K562 (cell line): ENCODE measurements at regions not wholly inside any gene's neighbourhood (a gene's known extent, or its start where the extent isn't known, plus 50 kb on each side); places are given as distances from the start of the nearest gene placed in this dataset.

Experiments
- ATAC-seq: fragments of 200-7000 bp; cut with Tn5 transposase; 3 replicates; pipeline ENCODE4 v1.9.1; 2020; ENCODE audit warnings: moderate library complexity
- BruUV-seq: library from RNA; stranded (reverse); fragments of 400-500 nt; replicated peaks from 2 replicates; lab custom pipeline; 2021; lab: Mats Ljungman, UMichigan
- CTCF ChIA-PET: fragments of 300-600 bp; formaldehyde crosslinking; extraction: SDS; loops from one replicate; lab custom pipeline; 2021; ENCODE audit warnings: low intra/inter-chr PET ratio; lab: Yijun Ruan, JAX
- POLR2A ChIA-PET: fragments of 300-600, 350-650 bp; sonication (Branson Sonifier 250); formaldehyde crosslinking; extraction: SDS; loops from one replicate; lab custom pipeline; 2021; ENCODE audit warnings: antibody characterized with exemption, inconsistent platforms; lab: Yijun Ruan, JAX
- DNase-seq, 4 experiments: peaks; one replicate each; pipeline versions ENCODE4 v3.0.0 to v3.0.0-alpha.2; 2011 to 2018; ENCODE audit warnings: low spot score in 3 of 4, mixed read lengths in 3 of 4; ENCODE audit errors: extremely low read depth in 1 of 4
- FAIRE-seq: peaks from 2 replicates; lab custom pipeline; 2011; peaks lifted over from hg19 to GRCh38; lab: Jason Lieb, UNC
- H2AFZ ChIP-seq: 2 replicates; pipeline ENCODE4 v1.6.0; 2011; ENCODE audit warnings: low read depth, low read length, control low read depth, inconsistent platforms
- H3K27ac ChIP-seq: fragments of 200-600 bp; 3 replicates; pipeline ENCODE4 v1.8.0; 2011; ENCODE audit warnings: low read depth, mild to moderate bottlenecking, control low read depth, inconsistent platforms, low read length, moderate library complexity, mixed read lengths; ENCODE audit errors: extremely low read depth
- H3K27me3 ChIP-seq, 2 experiments: fragments of 300-600 bp in 1 of 2; 2 replicates in 1 of 2; 3 replicates in 1 of 2; pipeline versions ENCODE4 v1.6.0 to v1.8.0; 2011; ENCODE audit warnings: inconsistent platforms in 2 of 2, low read length in 2 of 2, mild to moderate bottlenecking in 1 of 2, mixed read lengths in 1 of 2, moderate library complexity in 1 of 2; ENCODE audit not compliant: control insufficient read depth in 2 of 2, insufficient read depth in 2 of 2
- H3K36me3 ChIP-seq: fragments of 300-600 bp; 3 replicates; pipeline ENCODE4 v1.8.0; 2011; ENCODE audit warnings: mild to moderate bottlenecking, low read length, inconsistent platforms; ENCODE audit not compliant: control insufficient read depth, insufficient read depth
- H3K4me1 ChIP-seq, 2 experiments: fragments of 200-600 bp in 1 of 2; replicated peaks in 1 of 2; 2 replicates in 1 of 2; 3 replicates in 1 of 2; pipeline versions ENCODE4 v1.5.1 to v1.8.0; 2011; ENCODE audit warnings: inconsistent platforms in 2 of 2, low read length in 2 of 2, mild to moderate bottlenecking in 1 of 2, mixed read lengths in 1 of 2, moderate library complexity in 1 of 2; ENCODE audit not compliant: control insufficient read depth in 2 of 2, insufficient read depth in 2 of 2
- H3K4me2 ChIP-seq: 2 replicates; pipeline ENCODE4 v1.6.1; 2011; ENCODE audit warnings: low read length, control low read depth, inconsistent platforms, mixed read lengths; ENCODE audit not compliant: insufficient read depth
- H3K4me3 ChIP-seq: fragments of 200-600 bp; sonication (generic), shearing (Covaris generic); 2 replicates; pipeline ENCODE4 v1.5.1; 2016; ENCODE audit warnings: control low read depth, inconsistent platforms
- H3K79me2 ChIP-seq: fragments of 200-600 bp; 3 replicates; pipeline ENCODE4 v1.8.0; 2011; ENCODE audit warnings: low read length, inconsistent platforms; ENCODE audit not compliant: control insufficient read depth, insufficient read depth
- H3K9ac ChIP-seq, 2 experiments: 2 replicates each; pipeline versions ENCODE4 v1.6.0 to v1.6.1; 2011; ENCODE audit warnings: low read depth in 2 of 2, low read length in 2 of 2, control low read depth in 1 of 2, inconsistent platforms in 1 of 2, mild to moderate bottlenecking in 1 of 2, mixed read lengths in 1 of 2; ENCODE audit not compliant: insufficient read depth in 1 of 2
- H3K9me1 ChIP-seq: one replicate; pipeline ENCODE4 v1.6.0; 2011; ENCODE audit warnings: inconsistent platforms, mild to moderate bottlenecking, low read length, moderate library complexity; ENCODE audit not compliant: control insufficient read depth, insufficient read depth
- H3K9me3 ChIP-seq: replicated peaks from 2 replicates; pipeline ENCODE4 v1.5.1; 2011; ENCODE audit warnings: low read depth, low read length, inconsistent platforms; ENCODE audit not compliant: control insufficient read depth, insufficient read depth
- H4K20me1 ChIP-seq: replicated peaks from 2 replicates; pipeline ENCODE4 v1.6.1; 2011; ENCODE audit warnings: low read length, inconsistent platforms, mixed read lengths; ENCODE audit not compliant: control insufficient read depth, insufficient read depth
- CCNT2 ChIP-seq: IDR thresholded peaks from 2 replicates; pipeline ENCODE4 v1.6.1; 2011; ENCODE audit warnings: borderline replicate concordance, low read depth, mild to moderate bottlenecking, moderate library complexity, mixed read lengths, low read length; ENCODE audit not compliant: insufficient read length; ENCODE audit errors: extremely low read depth
- GTF2F1 ChIP-seq: IDR thresholded peaks from 2 replicates; pipeline ENCODE4 v1.6.1; 2011; ENCODE audit warnings: low read depth, low read length, improper control_type of control experiment
- MTA2 ChIP-seq: fragments of 450-650 bp; IDR thresholded peaks from 2 replicates; pipeline ENCODE4 v1.6.1; 2016; ENCODE audit warnings: low read depth
- PHF20 ChIP-seq: fragments of 450-650 bp; IDR thresholded peaks from 2 replicates; pipeline ENCODE4 v1.6.1; 2018; ENCODE audit not compliant: partially characterized antibody
- RFX1 ChIP-seq: fragments of 450-650 bp; IDR thresholded peaks from 2 replicates; pipeline ENCODE4 v1.6.1; 2016; ENCODE audit warnings: mild to moderate bottlenecking, moderate library complexity
- SAFB2 ChIP-seq: fragments of 200-400 bp; formaldehyde crosslinking; IDR thresholded peaks from 2 replicates; pipeline ENCODE4 v1.6.1; 2018; ENCODE audit warnings: borderline replicate concordance, low read length, low read depth, moderate library complexity; ENCODE audit not compliant: severe bottlenecking
- TFAM ChIP-seq: fragments of 250-450 bp; sonication (Bioruptor Pico); conservative IDR thresholded peaks from 2 replicates; pipeline ENCODE4 v1.5.0; 2021; ENCODE audit warnings: mild to moderate bottlenecking, moderate library complexity
- WHSC1 ChIP-seq: IDR thresholded peaks from one replicate; pipeline ENCODE4 v1.6.1; 2012; ENCODE audit warnings: low read length, control low read depth, inconsistent platforms
- ZC3H4 ChIP-seq: sonication (generic); formaldehyde crosslinking; IDR thresholded peaks from 2 replicates; pipeline ENCODE4 v1.9.0; 2021; ENCODE audit warnings: missing genetic modification reagents, borderline replicate concordance
- WGBS: fragments of 100-300 bp; shearing (Covaris generic); methylation state at CpG from one replicate; pipeline ENCODE4 v1.1.6; 2016; ENCODE audit warnings: low coverage, mixed read lengths; ENCODE audit not compliant: insufficient coverage; ENCODE audit errors: missing lambda C conversion rate; 5-methylcytosine and 5-hydroxymethylcytosine counted together
- in situ Hi-C: fragments of 300-500 bp; cut with MboI; formaldehyde crosslinking; loops from 4 replicates; pipeline ENCODE4 v1.15.0; 2018; ENCODE audit warnings: inconsistent platforms, mixed read lengths
- intact Hi-C: fragments of 100-400 bp; cut with micrococcal nuclease; formaldehyde crosslinking; loops from 2 replicates; pipeline ENCODE4 v1.14.2; 2022
- TF ChIP-seq, protein P1 (sequence below): fragments of 450-650 bp; IDR thresholded peaks from 2 replicates; pipeline ENCODE4 v1.7.1; 2018; ENCODE audit warnings: mild to moderate bottlenecking, low read depth; ENCODE audit not compliant: partially characterized antibody
- TF ChIP-seq, protein P2 (sequence below): sonication (generic); formaldehyde crosslinking; IDR thresholded peaks from 2 replicates; pipeline ENCODE4 v1.9.0; 2022; ENCODE audit warnings: mild to moderate bottlenecking, missing genetic modification reagents
- TF ChIP-seq, protein P3 (sequence below), 3 experiments: fragments of 200-800 bp in 1 of 3; sonication (Bioruptor generic) in 1 of 3; sonication (generic) in 1 of 3; formaldehyde crosslinking in 1 of 3; IDR thresholded peaks; 2 replicates each; pipeline versions ENCODE4 v1.6.1 to v1.8.0; 2016 to 2022; ENCODE audit warnings: mild to moderate bottlenecking in 2 of 3, missing compliant biosample characterization in 2 of 3, missing genetic modification characterization in 2 of 3, missing genetic modification reagents in 1 of 3
- TF ChIP-seq, protein P4 (sequence below), 2 experiments: fragments of 250-450 bp in 1 of 2; fragments of 450-650 bp in 1 of 2; sonication (Bioruptor Pico) in 1 of 2; IDR thresholded peaks; 2 replicates each; pipeline versions ENCODE4 v1.6.1 to v1.8.0; 2016 to 2021; ENCODE audit warnings: mild to moderate bottlenecking in 2 of 2, moderate library complexity in 2 of 2, missing compliant biosample characterization in 1 of 2, missing genetic modification characterization in 1 of 2
- TF ChIP-seq, protein P5 (sequence below): IDR thresholded peaks from 2 replicates; pipeline ENCODE4 v1.6.1; 2014; ENCODE audit warnings: antibody characterized with exemption

DNA sequence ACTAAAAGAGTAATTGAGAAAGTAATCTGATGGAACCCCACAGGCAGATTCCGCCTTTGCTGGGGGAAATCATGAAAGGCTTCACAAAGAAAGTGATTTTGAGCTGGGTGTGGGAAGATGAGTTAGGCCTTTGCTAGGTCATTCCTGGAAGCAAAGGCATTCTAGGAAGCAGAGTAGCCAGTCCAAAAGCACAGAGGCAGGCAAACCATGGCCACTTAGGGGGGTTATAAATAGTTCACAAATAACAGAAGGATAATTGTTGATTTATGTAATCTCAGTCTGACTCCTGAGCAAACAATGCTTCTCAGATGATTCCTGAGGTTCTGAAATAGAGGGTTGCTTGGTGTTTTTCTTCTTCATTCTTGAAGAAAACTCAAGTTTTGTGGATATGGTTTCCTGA, 576.3 kb downstream of the NTRK3 start (continued):
- TF ChIP-seq, protein P1, sequence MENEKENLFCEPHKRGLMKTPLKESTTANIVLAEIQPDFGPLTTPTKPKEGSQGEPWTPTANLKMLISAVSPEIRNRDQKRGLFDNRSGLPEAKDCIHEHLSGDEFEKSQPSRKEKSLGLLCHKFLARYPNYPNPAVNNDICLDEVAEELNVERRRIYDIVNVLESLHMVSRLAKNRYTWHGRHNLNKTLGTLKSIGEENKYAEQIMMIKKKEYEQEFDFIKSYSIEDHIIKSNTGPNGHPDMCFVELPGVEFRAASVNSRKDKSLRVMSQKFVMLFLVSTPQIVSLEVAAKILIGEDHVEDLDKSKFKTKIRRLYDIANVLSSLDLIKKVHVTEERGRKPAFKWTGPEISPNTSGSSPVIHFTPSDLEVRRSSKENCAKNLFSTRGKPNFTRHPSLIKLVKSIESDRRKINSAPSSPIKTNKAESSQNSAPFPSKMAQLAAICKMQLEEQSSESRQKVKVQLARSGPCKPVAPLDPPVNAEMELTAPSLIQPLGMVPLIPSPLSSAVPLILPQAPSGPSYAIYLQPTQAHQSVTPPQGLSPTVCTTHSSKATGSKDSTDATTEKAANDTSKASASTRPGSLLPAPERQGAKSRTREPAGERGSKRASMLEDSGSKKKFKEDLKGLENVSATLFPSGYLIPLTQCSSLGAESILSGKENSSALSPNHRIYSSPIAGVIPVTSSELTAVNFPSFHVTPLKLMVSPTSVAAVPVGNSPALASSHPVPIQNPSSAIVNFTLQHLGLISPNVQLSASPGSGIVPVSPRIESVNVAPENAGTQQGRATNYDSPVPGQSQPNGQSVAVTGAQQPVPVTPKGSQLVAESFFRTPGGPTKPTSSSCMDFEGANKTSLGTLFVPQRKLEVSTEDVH, result no peak
- no peak for TF ChIP-seq CCNT2
- TF ChIP-seq RFX1, result no peak
- TF ChIP-seq, protein P2, sequence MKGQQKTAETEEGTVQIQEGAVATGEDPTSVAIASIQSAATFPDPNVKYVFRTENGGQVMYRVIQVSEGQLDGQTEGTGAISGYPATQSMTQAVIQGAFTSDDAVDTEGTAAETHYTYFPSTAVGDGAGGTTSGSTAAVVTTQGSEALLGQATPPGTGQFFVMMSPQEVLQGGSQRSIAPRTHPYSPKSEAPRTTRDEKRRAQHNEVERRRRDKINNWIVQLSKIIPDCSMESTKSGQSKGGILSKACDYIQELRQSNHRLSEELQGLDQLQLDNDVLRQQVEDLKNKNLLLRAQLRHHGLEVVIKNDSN, result no peak
- TF ChIP-seq, all 486 proteins: peak for 0

DNA sequence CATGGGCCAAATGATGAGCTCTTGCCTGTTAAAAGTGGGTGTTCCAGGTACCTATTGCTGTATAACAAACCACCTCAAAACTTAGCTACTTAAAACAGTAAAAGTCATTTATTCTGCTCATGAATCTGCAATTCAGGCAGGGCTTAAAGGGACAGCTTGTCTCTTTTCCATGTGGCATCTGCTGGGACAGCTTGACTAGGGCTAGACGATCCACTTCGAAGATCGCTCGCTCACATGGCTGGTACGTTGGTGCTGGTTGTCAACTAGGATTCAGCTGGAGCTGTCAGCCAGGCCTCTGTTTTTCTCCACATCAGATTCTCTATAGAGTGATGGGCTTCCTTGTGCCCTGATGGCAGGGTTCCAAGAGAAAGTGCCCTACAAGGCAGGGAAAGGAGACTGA, 581.3 kb downstream of the NTRK3 start:
- H3K4me3 ChIP-seq, result no peak overlapping the region
- H3K4me2 ChIP-seq, result no peak overlapping the region
- peaks cover 4 to 31% of the 10 kb centered on the region in 2 experiments; a peak in 3 of 5 replicates for H3K4me1 ChIP-seq
- no peak overlapping the region for H2AFZ ChIP-seq
- DNase-seq (no peak), FAIRE-seq (no peak), ATAC-seq (no peak)
- no TSS peak for BruUV-seq
- intact Hi-C loops, result no loop called here
- 96% methylated on average over 5 of the region's 5 CpGs for WGBS
- H3K9me3 ChIP-seq, result no peaks in the 10 kb centered on the region; the same call in none of the 2 replicates
- no peaks in the 10 kb centered on the region for H3K9me1 ChIP-seq
- H3K27ac ChIP-seq, result no peak overlapping the region
- POLR2A ChIA-PET, result no interaction called here
- no peak overlapping the region for H3K9ac ChIP-seq
- CTCF ChIA-PET, result interaction anchor here (0.6 kb wide), 1 partner anchor 1318 kb away, joined by 4 read pairs; no protein-coding TSS in a partner anchor
- H3K79me2 ChIP-seq, result peaks cover 62% of the 10 kb centered on the region
- H3K36me3 ChIP-seq, result peaks cover 37% of the 10 kb centered on the region
- peaks cover 4% of the 10 kb centered on the region for H4K20me1 ChIP-seq
- in situ Hi-C loops, result no loop called here
- no peaks in the 10 kb centered on the region for H3K27me3 ChIP-seq
- no peak for TF ChIP-seq SAFB2
- no peak for TF ChIP-seq MTA2
- no peak for TF ChIP-seq ZC3H4 (CRISPR knock-in tag)
- TF ChIP-seq, protein P3, sequence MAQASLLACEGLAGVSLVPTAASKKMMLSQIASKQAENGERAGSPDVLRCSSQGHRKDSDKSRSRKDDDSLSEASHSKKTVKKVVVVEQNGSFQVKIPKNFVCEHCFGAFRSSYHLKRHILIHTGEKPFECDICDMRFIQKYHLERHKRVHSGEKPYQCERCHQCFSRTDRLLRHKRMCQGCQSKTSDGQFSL (CRISPR knock-in tag; IDR thresholded peaks at IDR 0.05), result no peak
- TF ChIP-seq, protein P3 (tag; IDR thresholded peaks at IDR 0.05), result no peak
- TF ChIP-seq, protein P4, sequence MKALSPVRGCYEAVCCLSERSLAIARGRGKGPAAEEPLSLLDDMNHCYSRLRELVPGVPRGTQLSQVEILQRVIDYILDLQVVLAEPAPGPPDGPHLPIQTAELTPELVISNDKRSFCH (CRISPR knock-in tag; IDR thresholded peaks at IDR 0.05), result no peak
- TF ChIP-seq, protein P4 (tag; IDR thresholded peaks at IDR 0.05), result no peak
- TF ChIP-seq, protein P5, sequence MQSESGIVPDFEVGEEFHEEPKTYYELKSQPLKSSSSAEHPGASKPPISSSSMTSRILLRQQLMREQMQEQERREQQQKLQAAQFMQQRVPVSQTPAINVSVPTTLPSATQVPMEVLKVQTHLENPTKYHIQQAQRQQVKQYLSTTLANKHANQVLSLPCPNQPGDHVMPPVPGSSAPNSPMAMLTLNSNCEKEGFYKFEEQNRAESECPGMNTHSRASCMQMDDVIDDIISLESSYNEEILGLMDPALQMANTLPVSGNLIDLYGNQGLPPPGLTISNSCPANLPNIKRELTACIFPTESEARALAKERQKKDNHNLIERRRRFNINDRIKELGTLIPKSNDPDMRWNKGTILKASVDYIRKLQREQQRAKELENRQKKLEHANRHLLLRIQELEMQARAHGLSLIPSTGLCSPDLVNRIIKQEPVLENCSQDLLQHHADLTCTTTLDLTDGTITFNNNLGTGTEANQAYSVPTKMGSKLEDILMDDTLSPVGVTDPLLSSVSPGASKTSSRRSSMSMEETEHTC, result no peak
- TF ChIP-seq TFAM (CRISPR knock-in tag), result no peak
- no peak for TF ChIP-seq GTF2F1
- no peak for TF ChIP-seq PHF20
- TF ChIP-seq WHSC1, result no peak
